DND-41 (cell line): ENCODE measurements at regions not wholly inside any gene's neighbourhood (a gene's known extent, or its start where the extent isn't known, plus 50 kb on each side); places are given as distances from the start of the nearest gene placed in this dataset.

Source experiments
- ATAC-seq: fragments of 200-7000 bp; cut with Tn5 transposase; 3 replicates; pipeline ENCODE4 v1.9.1; 2021; ENCODE audit warnings: low read depth; ENCODE audit not compliant: insufficient read depth
- DNase-seq: peaks from one replicate; pipeline ENCODE4 v3.0.0-alpha.2; 2020
- H2AFZ ChIP-seq: 2 replicates; pipeline ENCODE4 v1.6.0; 2012; ENCODE audit warnings: low read depth, low read length
- H3K27ac ChIP-seq: 2 replicates; pipeline ENCODE4 v1.5.1; 2012; ENCODE audit warnings: low read length, inconsistent platforms
- H3K27me3 ChIP-seq: fragments of 200-600 bp; sonication (generic); 2 replicates; pipeline ENCODE4 v1.6.0; 2012; ENCODE audit warnings: low read length, mild to moderate bottlenecking, inconsistent platforms; ENCODE audit not compliant: insufficient read depth, poor library complexity
- H3K36me3 ChIP-seq: 2 replicates; pipeline ENCODE4 v1.5.1; 2012; ENCODE audit warnings: low read length, inconsistent platforms; ENCODE audit not compliant: insufficient read depth
- H3K4me1 ChIP-seq: 2 replicates; pipeline ENCODE4 v1.5.1; 2012; ENCODE audit warnings: mild to moderate bottlenecking, low read length; ENCODE audit not compliant: insufficient read depth
- H3K4me2 ChIP-seq: 2 replicates; pipeline ENCODE4 v1.6.0; 2012; ENCODE audit warnings: mild to moderate bottlenecking, moderate library complexity, low read length, inconsistent platforms; ENCODE audit not compliant: insufficient read depth
- H3K4me3 ChIP-seq, 2 experiments: fragments of 200-600 bp in 1 of 2; shearing (Covaris generic) in 1 of 2; 2 replicates each; pipeline ENCODE4 v1.5.1; 2012 to 2016; ENCODE audit warnings: inconsistent platforms in 2 of 2, low read length in 2 of 2, mild to moderate bottlenecking in 2 of 2, low read depth in 1 of 2, moderate library complexity in 1 of 2
- H3K79me2 ChIP-seq: 2 replicates; pipeline ENCODE4 v1.6.0; 2012; ENCODE audit warnings: low read length, inconsistent platforms; ENCODE audit not compliant: insufficient read depth
- H3K9ac ChIP-seq: 2 replicates; pipeline ENCODE4 v1.6.0; 2012; ENCODE audit warnings: low read depth, mild to moderate bottlenecking, inconsistent platforms, low read length, moderate library complexity
- H3K9me3 ChIP-seq: 2 replicates; pipeline ENCODE4 v1.5.1; 2012; ENCODE audit warnings: low read length, moderate library complexity, mild to moderate bottlenecking, inconsistent platforms; ENCODE audit not compliant: insufficient read depth, severe bottlenecking
- H4K20me1 ChIP-seq: 2 replicates; pipeline ENCODE4 v1.6.0; 2012; ENCODE audit warnings: low read length; ENCODE audit not compliant: insufficient read depth
- EZH2 ChIP-seq: IDR thresholded peaks from 3 replicates; pipeline ENCODE4 v1.6.1; 2012; ENCODE audit warnings: borderline replicate concordance, low read depth, mild to moderate bottlenecking, moderate library complexity, low read length, inconsistent platforms; ENCODE audit not compliant: severe bottlenecking
- TF ChIP-seq, protein P1 (sequence below): IDR thresholded peaks from 2 replicates; pipeline ENCODE4 v1.5.1; 2012; ENCODE audit warnings: borderline replicate concordance, low read length, moderate library complexity, mild to moderate bottlenecking; ENCODE audit not compliant: poor library complexity, severe bottlenecking; ENCODE audit errors: extremely low read depth

DNA sequence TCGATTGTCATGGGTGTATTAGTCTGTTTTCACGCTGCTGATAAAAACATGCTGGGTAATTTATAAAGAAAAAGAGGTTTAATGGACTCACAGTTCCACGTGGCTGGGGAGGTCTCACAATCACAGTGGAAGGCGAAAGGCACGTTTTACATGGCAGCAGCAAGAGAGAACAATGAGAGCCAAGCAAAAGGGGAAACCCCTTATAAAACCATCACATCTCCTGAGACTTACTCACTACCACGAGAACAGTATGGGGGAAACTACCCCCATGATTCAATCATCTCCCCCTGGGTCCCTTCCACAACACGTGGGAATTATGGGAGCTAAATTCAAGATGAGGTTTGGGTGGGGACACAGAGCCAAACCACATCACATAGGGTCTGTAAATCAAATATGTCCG lies 167.4 kb upstream of the XYLT1 start:
- H3K27me3 ChIP-seq: no peaks in the 10 kb centered on the region
- no peak overlapping the region for H2AFZ ChIP-seq
- no peaks in the 10 kb centered on the region for H3K36me3 ChIP-seq
- H3K27ac ChIP-seq: no peak overlapping the region
- ATAC-seq (no peak), DNase-seq (no peak)
- no peaks in the 10 kb centered on the region for H3K9me3 ChIP-seq
- H3K4me3 ChIP-seq: no peak overlapping the region
- no peak for TF ChIP-seq EZH2
- TF ChIP-seq, protein P1, sequence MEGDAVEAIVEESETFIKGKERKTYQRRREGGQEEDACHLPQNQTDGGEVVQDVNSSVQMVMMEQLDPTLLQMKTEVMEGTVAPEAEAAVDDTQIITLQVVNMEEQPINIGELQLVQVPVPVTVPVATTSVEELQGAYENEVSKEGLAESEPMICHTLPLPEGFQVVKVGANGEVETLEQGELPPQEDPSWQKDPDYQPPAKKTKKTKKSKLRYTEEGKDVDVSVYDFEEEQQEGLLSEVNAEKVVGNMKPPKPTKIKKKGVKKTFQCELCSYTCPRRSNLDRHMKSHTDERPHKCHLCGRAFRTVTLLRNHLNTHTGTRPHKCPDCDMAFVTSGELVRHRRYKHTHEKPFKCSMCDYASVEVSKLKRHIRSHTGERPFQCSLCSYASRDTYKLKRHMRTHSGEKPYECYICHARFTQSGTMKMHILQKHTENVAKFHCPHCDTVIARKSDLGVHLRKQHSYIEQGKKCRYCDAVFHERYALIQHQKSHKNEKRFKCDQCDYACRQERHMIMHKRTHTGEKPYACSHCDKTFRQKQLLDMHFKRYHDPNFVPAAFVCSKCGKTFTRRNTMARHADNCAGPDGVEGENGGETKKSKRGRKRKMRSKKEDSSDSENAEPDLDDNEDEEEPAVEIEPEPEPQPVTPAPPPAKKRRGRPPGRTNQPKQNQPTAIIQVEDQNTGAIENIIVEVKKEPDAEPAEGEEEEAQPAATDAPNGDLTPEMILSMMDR: no peak
- H3K4me2 ChIP-seq: no peak overlapping the region
- H4K20me1 ChIP-seq: no peaks in the 10 kb centered on the region
- H3K9ac ChIP-seq: no peak overlapping the region
- H3K79me2 ChIP-seq: no peaks in the 10 kb centered on the region
- H3K4me1 ChIP-seq: no peaks in the 10 kb centered on the region

GRCh38 chr16:17635183-17635582 lies 164.4 kb upstream of the XYLT1 start:
- Histone ChIP-seq H4K20me1 (no peaks in the 10 kb centered on the region), H3K36me3 (no peaks in the 10 kb centered on the region), H3K27me3 (no peaks in the 10 kb centered on the region), H3K4me2 (no peak overlapping the region), H3K27ac (no peak overlapping the region), H3K9me3 (no peaks in the 10 kb centered on the region), H3K9ac (no peak overlapping the region), H3K4me3 (no peak overlapping the region), H2AFZ (no peak overlapping the region), H3K79me2 (no peaks in the 10 kb centered on the region), H3K4me1 (no peaks in the 10 kb centered on the region)
- no peak for TF ChIP-seq EZH2
- TF ChIP-seq, protein P1: no peak
- DNase-seq (no peak), ATAC-seq (no peak)

DNA sequence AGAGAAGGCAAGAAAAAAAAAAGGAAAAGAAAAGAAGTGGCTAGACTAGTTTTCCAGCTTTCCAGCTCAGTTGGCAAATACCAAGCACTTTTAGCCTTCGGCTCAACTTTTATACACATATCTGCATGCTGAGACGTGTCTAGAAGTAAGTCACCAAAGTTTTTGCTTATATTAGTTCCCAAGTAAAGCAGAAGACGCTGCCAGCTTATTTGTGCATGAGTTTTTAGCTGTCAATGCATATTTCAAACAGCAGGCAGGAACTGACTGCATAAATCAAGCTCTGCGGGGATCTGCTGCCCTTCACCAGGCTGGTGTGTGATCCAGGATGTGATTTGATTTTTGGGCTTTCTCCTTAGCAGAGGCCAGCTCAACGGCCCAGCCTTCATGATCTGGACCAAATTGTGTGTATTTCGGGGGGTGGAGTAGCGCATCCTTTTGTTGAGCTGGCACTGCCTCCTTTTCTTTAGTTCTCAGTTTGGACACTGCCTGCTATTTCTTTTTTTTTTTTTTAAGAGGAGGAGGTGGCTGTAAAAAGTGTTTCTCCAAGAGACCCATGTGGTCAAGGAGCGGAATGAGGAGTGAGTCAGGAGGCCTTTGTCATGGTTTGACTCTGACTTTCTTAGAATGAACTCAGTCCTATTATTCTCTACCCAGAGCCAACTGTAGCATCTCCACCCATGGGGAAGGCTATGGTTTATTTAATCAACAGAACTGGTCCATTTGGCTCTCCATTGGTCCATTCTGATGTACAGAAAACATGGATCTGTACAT lies 162.6 kb upstream of the XYLT1 start:
- H3K79me2 ChIP-seq: no peaks in the 10 kb centered on the region
- H3K36me3 ChIP-seq: no peaks in the 10 kb centered on the region
- H3K27me3 ChIP-seq: no peaks in the 10 kb centered on the region
- H3K4me2 ChIP-seq: no peak overlapping the region
- H3K27ac ChIP-seq: no peak overlapping the region
- no peak overlapping the region for H2AFZ ChIP-seq
- ATAC-seq (no peak), DNase-seq (no peak)
- no peak overlapping the region for H3K4me3 ChIP-seq
- no peaks in the 10 kb centered on the region for H3K4me1 ChIP-seq
- no peaks in the 10 kb centered on the region for H4K20me1 ChIP-seq
- no peaks in the 10 kb centered on the region for H3K9me3 ChIP-seq
- H3K9ac ChIP-seq: no peak overlapping the region
- no peak for TF ChIP-seq EZH2
- TF ChIP-seq, protein P1: no peak
